ENCODE measurements at regions not wholly inside any gene's neighbourhood (a gene's known extent, or its start where the extent isn't known, plus 50 kb on each side); places are given as distances from the start of the nearest gene placed in this dataset.

DNA sequence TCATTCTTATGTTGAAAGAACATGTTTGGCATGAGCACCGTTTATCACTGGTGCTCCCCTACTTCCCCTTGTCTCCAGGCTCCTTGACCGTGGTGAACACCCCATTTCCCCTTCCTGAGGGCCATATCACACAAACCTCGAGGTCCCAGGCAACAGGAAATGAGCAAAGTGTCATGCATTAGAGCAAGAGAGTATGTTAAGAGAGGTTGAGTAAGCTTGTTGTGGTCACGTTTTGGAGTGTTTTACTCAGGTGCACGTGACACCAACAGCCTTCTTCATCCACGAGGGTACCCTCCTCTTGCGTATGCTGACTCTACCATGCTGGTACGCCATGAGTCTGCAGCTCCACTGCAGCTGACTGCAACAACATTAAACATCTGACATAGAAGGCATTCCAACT, 482.2 kb upstream of the NBEA start:
- no peak for DNase-seq (ENCODE audit: low read depth, low spot score)

GRCh38 chr13:34462843-34463242, 479.2 kb upstream of the NBEA start:
- DNase-seq (ENCODE audit: low read depth, low spot score), result no peak

GRCh38 chr13:34464011-34464410, 478.1 kb upstream of the NBEA start:
- DNase-seq (ENCODE audit: low read depth, low spot score), result no peak

- no peak for DNase-seq (ENCODE audit: low read depth, low spot score)
Observed at GRCh38 chr13:34465423-34465922, 476.6 kb upstream of the NBEA start.

GRCh38 chr13:34466301-34466700, 475.8 kb upstream of the NBEA start:
- no peak for DNase-seq (ENCODE audit: low read depth, low spot score)

- no peak for DNase-seq (ENCODE audit: low read depth, low spot score)
Observed at GRCh38 chr13:34467450-34468083, 474.5 kb upstream of the NBEA start.

DNA sequence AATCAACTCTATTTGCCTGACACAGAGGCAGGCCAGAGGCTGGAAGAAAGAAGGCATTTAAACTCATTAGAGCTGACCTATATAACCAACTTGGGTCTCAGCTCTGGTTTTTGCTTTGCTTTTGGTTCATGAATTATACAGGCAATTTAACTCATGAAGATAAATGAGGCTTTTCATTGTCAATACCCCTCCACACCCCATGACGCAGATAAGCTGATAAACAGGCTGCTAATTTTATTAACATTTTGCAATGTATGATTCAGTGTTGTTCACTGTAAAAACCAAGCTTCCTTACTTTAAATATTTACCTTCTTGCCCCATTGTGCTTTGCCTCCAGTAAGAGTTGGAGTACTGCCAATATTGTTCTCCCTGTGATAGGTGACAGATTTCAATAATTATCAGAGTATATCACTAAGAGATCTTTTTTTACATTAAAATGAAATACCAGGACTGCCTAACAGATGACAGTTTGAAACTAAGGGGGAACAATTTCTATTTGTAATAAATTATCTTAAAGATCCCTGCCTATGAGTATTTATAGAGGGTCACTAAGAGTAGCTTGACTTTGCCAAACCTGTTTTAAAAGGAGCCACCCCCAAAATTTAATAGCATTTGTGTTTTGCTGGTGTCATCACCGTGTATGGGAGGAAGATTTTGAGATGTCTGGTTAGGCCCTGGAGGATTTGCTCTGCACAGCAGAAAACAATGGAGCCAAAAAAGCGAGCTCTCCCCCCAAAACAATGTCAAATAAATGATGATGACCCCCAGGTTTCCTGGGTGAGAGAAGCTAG, 472.7 kb upstream of the NBEA start:
- no peak for DNase-seq (ENCODE audit: low read depth, low spot score)

- DNase-seq (ENCODE audit: low read depth, low spot score), result no peak
Observed at GRCh38 chr13:34474187-34474868, 467.7 kb upstream of the NBEA start.

GRCh38 chr13:34478376-34478775, 463.7 kb upstream of the NBEA start:
- DNase-seq (ENCODE audit: low read depth, low spot score), result no peak

GRCh38 chr13:34502011-34502410, 440.1 kb upstream of the NBEA start:
- no peak for DNase-seq (ENCODE audit: low read depth, low spot score)

DNA sequence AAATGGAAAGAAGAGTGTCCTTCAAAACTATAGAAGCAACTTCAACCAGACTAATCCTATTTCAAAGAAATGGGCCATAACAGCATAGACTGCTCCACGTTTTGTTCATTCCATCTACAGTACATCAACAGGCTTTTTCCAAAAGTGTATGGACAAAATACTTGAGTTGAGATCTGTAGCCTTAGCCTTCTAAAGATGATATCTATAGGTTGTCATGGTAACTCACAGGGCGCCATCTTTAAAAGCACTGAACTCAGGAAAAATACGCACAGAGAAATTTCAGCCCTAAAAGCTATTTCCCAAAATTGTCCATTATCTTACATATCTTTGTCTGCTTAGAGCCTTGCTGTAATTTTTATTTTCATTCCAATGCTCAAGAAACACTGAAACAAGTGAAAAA, 439.4 kb upstream of the NBEA start:
- DNase-seq (ENCODE audit: low read depth, low spot score), result no peak

GRCh38 chr13:34506796-34507195, 435.3 kb upstream of the NBEA start:
- no peak for DNase-seq (ENCODE audit: low read depth, low spot score)

- DNase-seq (ENCODE audit: low read depth, low spot score), result no peak
Observed at GRCh38 chr13:34507630-34508029, 434.4 kb upstream of the NBEA start.

DNA sequence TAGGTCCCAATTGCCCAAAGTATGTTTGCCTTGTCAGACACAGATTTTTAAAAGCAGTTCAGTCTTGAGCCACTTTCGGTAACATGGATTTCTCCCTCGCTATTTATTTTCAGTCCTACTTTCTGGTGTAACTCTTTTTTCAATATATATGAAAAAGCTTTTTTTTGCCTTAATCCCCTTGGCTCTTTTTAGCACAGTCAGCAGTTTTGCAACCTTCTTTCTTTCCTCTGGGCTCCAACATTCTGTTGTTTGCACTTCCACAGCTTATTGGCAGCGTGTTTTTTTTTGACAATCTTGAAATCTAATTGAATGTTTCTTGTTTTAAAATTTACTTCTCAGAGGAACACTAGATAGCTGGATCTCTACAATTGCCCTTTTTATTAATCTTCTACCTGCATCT, 429.3 kb upstream of the NBEA start:
- no peak for DNase-seq (ENCODE audit: low read depth, low spot score)

GRCh38 chr13:34513526-34513925, 428.5 kb upstream of the NBEA start:
- no peak for DNase-seq (ENCODE audit: low read depth, low spot score)

DNA sequence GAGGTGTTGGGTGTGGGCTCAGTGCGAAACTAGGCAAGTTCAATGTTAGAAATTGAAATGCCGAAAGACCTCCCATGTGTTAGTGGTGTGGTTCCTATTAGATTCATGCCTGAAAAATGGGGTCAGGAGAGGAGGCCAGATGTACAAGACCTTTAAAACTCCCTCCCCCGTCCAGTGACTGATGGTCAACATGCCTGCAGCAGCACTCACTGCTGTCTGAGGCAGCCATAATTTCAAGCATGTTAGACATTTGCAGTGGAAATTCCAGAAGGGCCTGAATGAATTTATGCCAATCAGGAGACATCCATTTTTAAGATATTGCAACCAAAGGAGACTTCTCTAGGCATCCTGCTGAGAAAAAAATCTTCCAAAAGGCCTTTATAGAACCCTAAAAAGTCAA, 426.9 kb upstream of the NBEA start:
- no peak for DNase-seq (ENCODE audit: low read depth, low spot score)

GRCh38 chr13:34521171-34521570, 420.9 kb upstream of the NBEA start:
- no peak for DNase-seq (ENCODE audit: low read depth, low spot score)

DNA sequence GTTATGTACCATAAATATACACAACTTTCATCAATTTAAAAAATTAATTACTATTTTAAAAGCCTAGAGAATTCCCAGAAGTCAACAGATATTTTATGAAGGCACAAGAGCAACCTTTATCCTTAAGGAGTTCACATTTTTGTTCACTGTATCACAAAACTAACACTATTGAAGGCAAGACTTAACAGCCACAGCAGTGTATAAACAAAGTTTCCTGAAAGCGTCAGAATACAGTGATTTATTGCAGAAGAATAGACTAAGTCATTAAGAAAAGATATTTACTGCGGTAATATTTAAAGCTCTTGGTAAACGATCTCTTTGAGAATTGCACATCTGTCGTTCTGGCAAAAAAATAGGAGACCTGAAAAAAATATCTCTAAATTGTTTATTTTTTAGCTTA, 419.3 kb upstream of the NBEA start:
- no peak for DNase-seq (ENCODE audit: low read depth, low spot score)

GRCh38 chr13:34523406-34523805, 418.7 kb upstream of the NBEA start:
- no peak for DNase-seq (ENCODE audit: low read depth, low spot score)

GRCh38 chr13:34533941-34534340, 408.1 kb upstream of the NBEA start:
- DNase-seq (ENCODE audit: low read depth, low spot score), result no peak

GRCh38 chr13:34542321-34542720, 399.7 kb upstream of the NBEA start:
- DNase-seq (ENCODE audit: low read depth, low spot score), result no peak

GRCh38 chr13:34543836-34544235, 398.2 kb upstream of the NBEA start:
- DNase-seq (ENCODE audit: low read depth, low spot score), result no peak

DNA sequence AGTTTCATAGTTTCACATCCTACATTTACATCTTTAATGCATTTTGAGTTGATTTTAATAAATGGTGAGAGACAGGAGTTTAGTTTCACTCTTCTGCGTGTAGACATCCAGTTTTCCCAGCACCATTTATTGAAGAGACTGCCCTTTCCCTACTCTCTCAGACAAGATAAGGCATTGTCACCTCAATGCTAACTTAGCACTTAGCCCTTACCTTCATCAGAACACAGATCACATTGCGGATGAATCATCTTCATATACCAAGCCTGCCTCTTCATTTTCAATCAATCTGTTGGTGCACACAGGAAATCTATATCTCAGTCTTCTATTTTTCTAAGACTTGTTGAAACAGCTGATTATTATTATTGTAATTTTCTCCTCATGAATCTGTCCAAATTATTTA, 396.6 kb upstream of the NBEA start:
- no peak for DNase-seq (ENCODE audit: low read depth, low spot score)
